ENCODE measurements at regions not wholly inside any gene's neighbourhood (a gene's known extent, or its start where the extent isn't known, plus 50 kb on each side); places are given as distances from the start of the nearest gene placed in this dataset.

GRCh38 chr4:145290955-145291354, 110.6 kb upstream of the OTUD4 start:
- ChIA-PET POLR2A (no interaction called here), CTCF (no interaction called here)
- TF ChIP-seq CTCF (IDR thresholded peaks at IDR 0.05; ENCODE audit: insufficient read depth, low read length, missing control alignments): no peak
- DNase-seq (ENCODE audit: low read depth, low spot score): no peak
- H3K4me3 ChIP-seq (ENCODE audit: low read depth, low read length): no peak overlapping the region

DNA sequence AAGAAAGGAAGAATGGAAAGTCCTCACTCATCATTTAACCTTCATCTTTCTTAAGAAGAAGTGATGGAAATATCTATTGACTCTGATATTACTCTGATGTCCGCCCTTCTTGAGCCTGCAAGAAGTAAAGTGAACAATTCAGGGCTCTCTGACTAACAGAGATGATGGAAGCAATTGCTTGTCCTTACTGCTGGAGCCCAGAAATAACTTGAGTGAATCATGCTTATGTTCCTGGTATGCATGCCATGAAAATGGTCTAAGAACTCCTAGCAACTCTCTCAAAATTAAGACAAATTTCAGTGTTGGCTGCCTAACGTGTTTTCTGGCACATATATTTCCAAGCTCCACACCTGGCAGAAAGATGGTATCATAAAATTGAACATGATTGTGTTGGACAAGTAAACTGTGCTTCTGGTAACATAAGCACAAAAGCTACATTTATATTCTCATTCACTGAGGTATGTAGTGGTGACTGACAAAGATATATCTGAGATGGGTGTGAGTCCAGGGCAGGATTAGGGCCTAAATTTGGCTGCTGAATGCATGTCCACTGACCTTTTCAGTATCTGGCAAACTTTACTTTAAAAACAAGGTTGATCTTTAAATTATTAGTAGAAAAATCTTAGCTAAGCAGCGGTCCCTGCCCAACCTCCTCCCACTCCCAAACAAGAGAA, 109.2 kb upstream of the OTUD4 start:
- DNase-seq (ENCODE audit: low read depth, low spot score): peak; percentile 51
- CTCF ChIA-PET: interaction anchor here (1.0 kb wide), 1 partner anchor 330 kb away, joined by 4 read pairs; no protein-coding TSS in a partner anchor
- POLR2A ChIA-PET: interaction anchor here (0.6 to 1.6 kb wide), 2 partner anchors 10 kb away, joined by 3 to 6 read pairs; no protein-coding TSS in a partner anchor
- no peak overlapping the region for H3K4me3 ChIP-seq (ENCODE audit: low read depth, low read length)
- TF ChIP-seq CTCF (IDR thresholded peaks at IDR 0.05; ENCODE audit: insufficient read depth, low read length, missing control alignments): no peak

DNA sequence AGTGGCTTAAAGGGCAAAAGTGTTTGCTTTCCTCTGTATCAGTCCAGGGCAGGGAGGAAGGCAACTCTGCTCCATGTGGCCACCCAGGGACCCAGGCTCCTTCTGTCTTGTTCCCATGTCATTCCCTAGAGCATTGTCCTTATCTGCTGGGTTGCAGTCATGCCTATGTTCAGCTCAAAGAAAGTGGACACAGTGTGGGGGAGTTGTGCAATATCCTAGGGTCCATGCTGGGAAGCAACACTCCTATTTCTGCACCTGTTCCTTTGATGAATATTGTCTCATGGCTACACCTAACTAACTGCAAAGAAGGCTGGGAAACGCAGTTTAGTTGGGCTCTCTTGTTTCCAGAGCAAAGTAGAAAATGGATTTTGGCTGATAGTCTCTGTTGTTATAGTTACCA, 107.0 kb upstream of the OTUD4 start:
- TF ChIP-seq CTCF (IDR thresholded peaks at IDR 0.05; ENCODE audit: insufficient read depth, low read length, missing control alignments): no peak
- DNase-seq (ENCODE audit: low read depth, low spot score): no peak
- ChIA-PET POLR2A (no interaction called here), CTCF (interaction anchor here (0.6 to 1.1 kb wide), 2 partner anchors 15 to 270 kb away, joined by 3 read pairs; no protein-coding TSS in a partner anchor)
- H3K4me3 ChIP-seq (ENCODE audit: low read depth, low read length): no peak overlapping the region

DNA sequence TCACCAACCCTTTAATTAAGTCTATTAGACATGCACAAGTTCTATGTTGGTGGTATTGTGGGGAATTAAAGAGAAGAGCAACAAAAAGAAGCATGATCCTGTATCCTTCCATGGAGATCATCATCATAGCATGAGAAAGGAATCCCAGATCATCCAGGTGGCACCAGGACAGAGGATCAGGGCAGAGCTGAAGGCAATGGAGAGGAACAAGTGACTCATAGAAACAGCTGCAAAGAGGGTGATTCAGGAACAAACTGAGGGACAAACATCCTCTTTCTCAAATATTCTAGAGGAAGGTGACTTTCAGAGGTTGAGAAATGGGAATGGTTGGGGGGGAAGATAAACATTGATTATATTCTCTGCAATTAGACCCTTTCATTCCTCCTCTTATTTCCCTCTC, 105.5 kb upstream of the OTUD4 start:
- H3K4me3 ChIP-seq (ENCODE audit: low read depth, low read length): no peak overlapping the region
- no peak for TF ChIP-seq CTCF (IDR thresholded peaks at IDR 0.05; ENCODE audit: insufficient read depth, low read length, missing control alignments)
- no peak for DNase-seq (ENCODE audit: low read depth, low spot score)
- ChIA-PET CTCF (no interaction called here), POLR2A (no interaction called here)

GRCh38 chr4:145283909-145284308, 103.5 kb upstream of the OTUD4 start:
- CTCF ChIA-PET: interaction anchor here (1.0 kb wide), 1 partner anchor 11 kb away, joined by 3 read pairs; no protein-coding TSS in a partner anchor
- TF ChIP-seq CTCF (IDR thresholded peaks at IDR 0.05; ENCODE audit: insufficient read depth, low read length, missing control alignments): no peak
- no peak for DNase-seq (ENCODE audit: low read depth, low spot score)
- no peak overlapping the region for H3K4me3 ChIP-seq (ENCODE audit: low read depth, low read length)
- POLR2A ChIA-PET: no interaction called here

DNA sequence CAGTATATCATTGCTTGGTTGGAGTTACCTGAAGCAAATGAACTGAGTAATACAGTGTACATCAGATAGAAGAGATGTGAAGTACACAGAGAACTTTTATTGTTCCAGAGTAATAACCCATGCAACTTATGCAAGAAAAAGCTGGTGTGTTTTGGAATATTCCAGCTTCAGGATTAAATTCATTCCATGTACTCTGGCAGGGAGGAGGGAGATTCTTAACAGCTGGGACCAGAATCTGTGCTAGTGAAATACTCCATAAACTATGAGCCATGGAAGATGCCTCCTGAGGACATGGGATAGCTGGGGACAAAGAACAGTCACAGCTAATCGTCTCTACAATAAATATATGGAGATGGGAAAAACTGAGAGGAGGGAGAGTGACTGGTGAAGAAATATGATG, 101.6 kb upstream of the OTUD4 start:
- CTCF ChIA-PET: interaction anchor here (1.0 kb wide), 1 partner anchor 275 kb away, joined by 4 read pairs; no protein-coding TSS in a partner anchor
- no peak for TF ChIP-seq CTCF (IDR thresholded peaks at IDR 0.05; ENCODE audit: insufficient read depth, low read length, missing control alignments)

More for the DNA sequence above, 101.6 kb upstream of the OTUD4 start:
- POLR2A ChIA-PET: interaction anchor here (0.6 kb wide), 1 partner anchor 18 kb away, joined by 3 read pairs; no protein-coding TSS in a partner anchor
- DNase-seq (ENCODE audit: low read depth, low spot score): no peak
- no peak overlapping the region for H3K4me3 ChIP-seq (ENCODE audit: low read depth, low read length)
